Vagina (tissue), 2 donors: ENCODE measurements at regions not wholly inside any gene's neighbourhood (a gene's known extent, or its start where the extent isn't known, plus 50 kb on each side); places are given as distances from the start of the nearest gene placed in this dataset.

ENCODE experiments used
- CTCF ChIP-seq, 3 experiments: fragments of 450-650 bp in 2 of 3; fragments of 200-600 bp in 1 of 3; sonication (generic) in 1 of 3; IDR thresholded peaks; one replicate each; pipeline ENCODE4 v1.5.1; 2017 to 2019; ENCODE audit warnings: antibody characterized with exemption in 3 of 3, mild to moderate bottlenecking in 2 of 3, moderate library complexity in 2 of 3
- POLR2AphosphoS5 ChIP-seq, 2 donors: sonication (generic); formaldehyde crosslinking; IDR thresholded peaks; one replicate each; pipeline ENCODE4 v1.9.0; 2017; ENCODE audit warnings: antibody characterized with exemption in 2 of 2, mild to moderate bottlenecking in 2 of 2, low read depth in 1 of 2; ENCODE audit not compliant: insufficient read depth in 1 of 2

DNA sequence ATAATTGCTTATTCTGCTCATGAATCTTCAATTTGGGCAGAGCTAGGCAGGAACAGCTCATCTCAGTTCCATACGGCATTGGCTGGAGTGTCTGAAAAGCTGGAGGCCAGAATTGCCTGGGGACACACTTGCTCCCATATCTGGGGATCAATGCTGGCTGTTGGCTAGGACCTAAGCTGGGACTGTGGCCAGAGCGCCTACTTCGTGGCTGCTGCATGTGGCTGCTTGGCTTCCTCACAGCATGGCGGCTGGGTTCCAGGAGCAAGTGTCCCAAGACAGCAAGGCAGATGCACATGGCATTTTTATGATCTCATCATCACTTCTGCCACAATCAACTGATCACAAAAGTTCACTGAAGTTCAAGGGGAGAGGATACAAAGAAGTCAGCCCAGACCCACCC is 200.2 kb downstream of the TTC8 start:
- TF ChIP-seq CTCF (IDR thresholded peaks at IDR 0.05) (no peak), POLR2AphosphoS5 (IDR thresholded peaks at IDR 0.05; ENCODE audit: insufficient read depth in 1 of 2, low read depth in 1 of 2) (no peak)
